ENCODE measurements at regions not wholly inside any gene's neighbourhood (a gene's known extent, or its start where the extent isn't known, plus 50 kb on each side); places are given as distances from the start of the nearest gene placed in this dataset.

GRCh38 chr9:88766778-88767503 is 224.3 kb upstream of the S1PR3 start:
- no peak overlapping the region for H3K4me3 ChIP-seq (ENCODE audit: low read depth, low read length)
- no peak for TF ChIP-seq CTCF (IDR thresholded peaks at IDR 0.05; ENCODE audit: borderline replicate concordance, insufficient read depth, low read depth, low read length)

- no peak for TF ChIP-seq CTCF (IDR thresholded peaks at IDR 0.05; ENCODE audit: borderline replicate concordance, insufficient read depth, low read depth, low read length)
- H3K4me3 ChIP-seq (ENCODE audit: low read depth, low read length), result no peak overlapping the region
Measured at GRCh38 chr9:88767504-88767790, 223.8 kb upstream of the S1PR3 start.

- no peak for TF ChIP-seq CTCF (IDR thresholded peaks at IDR 0.05; ENCODE audit: borderline replicate concordance, insufficient read depth, low read depth, low read length)
- H3K4me3 ChIP-seq (ENCODE audit: low read depth, low read length), result no peak overlapping the region
Measured at GRCh38 chr9:88772575-88772974, 218.7 kb upstream of the S1PR3 start.

GRCh38 chr9:88773126-88773525 is 218.1 kb upstream of the S1PR3 start:
- TF ChIP-seq CTCF (IDR thresholded peaks at IDR 0.05; ENCODE audit: borderline replicate concordance, insufficient read depth, low read depth, low read length), result no peak
- H3K4me3 ChIP-seq (ENCODE audit: low read depth, low read length), result no peak overlapping the region

- TF ChIP-seq CTCF (IDR thresholded peaks at IDR 0.05; ENCODE audit: borderline replicate concordance, insufficient read depth, low read depth, low read length), result no peak
- no peak overlapping the region for H3K4me3 ChIP-seq (ENCODE audit: low read depth, low read length)
Measured at GRCh38 chr9:88773627-88774244, 217.5 kb upstream of the S1PR3 start.

- no peak for TF ChIP-seq CTCF (IDR thresholded peaks at IDR 0.05; ENCODE audit: borderline replicate concordance, insufficient read depth, low read depth, low read length)
- H3K4me3 ChIP-seq (ENCODE audit: low read depth, low read length), result no peak overlapping the region
Measured at GRCh38 chr9:88775037-88775471, 216.2 kb upstream of the S1PR3 start.

GRCh38 chr9:88775559-88775958 is 215.7 kb upstream of the S1PR3 start:
- no peak overlapping the region for H3K4me3 ChIP-seq (ENCODE audit: low read depth, low read length)
- TF ChIP-seq CTCF (IDR thresholded peaks at IDR 0.05; ENCODE audit: borderline replicate concordance, insufficient read depth, low read depth, low read length), result no peak
